Duodenal mucosa (tissue), 2 donors: ENCODE measurements at regions not wholly inside any gene's neighbourhood (a gene's known extent, or its start where the extent isn't known, plus 50 kb on each side); places are given as distances from the start of the nearest gene placed in this dataset.

Experiments used
- H3K27ac ChIP-seq: one replicate; pipeline ENCODE4 v1.7.0; 2013; ENCODE audit warnings: low read depth, low read length
- H3K27me3 ChIP-seq, 2 donors: one replicate each; pipeline ENCODE4 v1.7.0; 2013; ENCODE audit warnings: low read length in 2 of 2, control low read depth in 1 of 2; ENCODE audit not compliant: insufficient read depth in 2 of 2, control insufficient read depth in 1 of 2
- H3K36me3 ChIP-seq, 2 donors: one replicate each; pipeline ENCODE4 v1.7.0; 2013; ENCODE audit warnings: low read length in 2 of 2, control low read depth in 1 of 2; ENCODE audit not compliant: insufficient read depth in 2 of 2, control insufficient read depth in 1 of 2
- H3K4me1 ChIP-seq, 2 donors: one replicate each; pipeline ENCODE4 v1.7.0; 2013; ENCODE audit warnings: low read length in 2 of 2, control low read depth in 1 of 2; ENCODE audit not compliant: insufficient read depth in 2 of 2, control insufficient read depth in 1 of 2
- H3K4me3 ChIP-seq, 2 donors: one replicate each; pipeline ENCODE4 v1.7.0; 2013; ENCODE audit warnings: low read length in 2 of 2, low read depth in 1 of 2
- H3K9ac ChIP-seq, 2 donors: one replicate each; pipeline ENCODE4 v1.7.0; 2013; ENCODE audit warnings: low read length in 2 of 2, low read depth in 1 of 2
- H3K9me3 ChIP-seq, 2 donors: one replicate each; pipeline ENCODE4 v1.7.0; 2013; ENCODE audit warnings: low read length in 2 of 2, control low read depth in 1 of 2; ENCODE audit not compliant: control insufficient read depth in 1 of 2

DNA sequence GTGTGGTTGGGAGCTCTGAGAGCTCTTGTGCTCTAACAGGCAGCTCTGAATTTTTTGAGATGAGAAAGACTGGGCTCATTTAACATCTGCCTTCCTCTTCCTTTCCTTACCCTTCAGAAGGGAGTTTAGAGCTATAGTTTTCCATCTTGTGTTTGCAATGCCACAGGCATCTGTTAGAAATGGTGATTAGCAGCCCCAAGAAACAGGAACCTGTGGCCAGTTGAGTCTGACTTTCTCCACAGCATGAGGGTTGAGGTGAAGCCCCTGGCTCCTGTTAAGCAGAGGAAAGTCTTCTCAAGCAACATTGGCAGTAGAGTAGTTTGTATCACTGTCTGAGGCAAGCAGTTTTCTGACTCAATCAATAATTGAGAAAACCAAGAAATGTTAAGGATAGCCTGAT lies 577.4 kb downstream of the ZEB2 start:
- peaks cover 4 to 5% of the 10 kb centered on the region in 2 donors for H3K27me3 ChIP-seq
- H3K9me3 ChIP-seq = no peaks in the 10 kb centered on the region
- no peak overlapping the region for H3K4me3 ChIP-seq
- H3K27ac ChIP-seq = no peak overlapping the region
- H3K4me1 ChIP-seq = peaks cover 3 to 12% of the 10 kb centered on the region in 2 donors
- H3K36me3 ChIP-seq = peaks cover 0 to 2% of the 10 kb centered on the region in 2 donors
- H3K9ac ChIP-seq = no peak overlapping the region

GRCh38 chr2:143940720-143941119 lies 579.2 kb downstream of the ZEB2 start:
- Histone ChIP-seq H3K9me3 (no peaks in the 10 kb centered on the region), H3K27ac (no peak overlapping the region), H3K4me3 (no peak overlapping the region), H3K4me1 (peaks cover 4 to 17% of the 10 kb centered on the region in 2 donors), H3K9ac (no peak overlapping the region), H3K36me3 (no peaks in the 10 kb centered on the region), H3K27me3 (peaks cover 6 to 7% of the 10 kb centered on the region in 2 donors)

- Histone ChIP-seq H3K9ac (no peak overlapping the region), H3K27ac (peak overlapping the region; percentile 1), H3K9me3 (no peaks in the 10 kb centered on the region), H3K36me3 (no peaks in the 10 kb centered on the region), H3K4me1 (peaks cover 9 to 25% of the 10 kb centered on the region in 2 donors), H3K4me3 (no peak overlapping the region), H3K27me3 (peaks cover 6 to 7% of the 10 kb centered on the region in 2 donors)
Observed at GRCh38 chr2:143939626-143940330, 580.1 kb downstream of the ZEB2 start.

GRCh38 chr2:143937723-143938350 lies 582.1 kb downstream of the ZEB2 start:
- H3K9ac ChIP-seq = no peak overlapping the region
- no peaks in the 10 kb centered on the region for H3K9me3 ChIP-seq
- no peaks in the 10 kb centered on the region for H3K36me3 ChIP-seq
- H3K4me3 ChIP-seq = peak overlapping the region; percentile 66 to 67
- peak overlapping the region; percentile 77 for H3K27ac ChIP-seq
- peaks cover 6 to 7% of the 10 kb centered on the region in 2 donors for H3K27me3 ChIP-seq
- H3K4me1 ChIP-seq = peaks cover 16 to 35% of the 10 kb centered on the region in 2 donors

DNA sequence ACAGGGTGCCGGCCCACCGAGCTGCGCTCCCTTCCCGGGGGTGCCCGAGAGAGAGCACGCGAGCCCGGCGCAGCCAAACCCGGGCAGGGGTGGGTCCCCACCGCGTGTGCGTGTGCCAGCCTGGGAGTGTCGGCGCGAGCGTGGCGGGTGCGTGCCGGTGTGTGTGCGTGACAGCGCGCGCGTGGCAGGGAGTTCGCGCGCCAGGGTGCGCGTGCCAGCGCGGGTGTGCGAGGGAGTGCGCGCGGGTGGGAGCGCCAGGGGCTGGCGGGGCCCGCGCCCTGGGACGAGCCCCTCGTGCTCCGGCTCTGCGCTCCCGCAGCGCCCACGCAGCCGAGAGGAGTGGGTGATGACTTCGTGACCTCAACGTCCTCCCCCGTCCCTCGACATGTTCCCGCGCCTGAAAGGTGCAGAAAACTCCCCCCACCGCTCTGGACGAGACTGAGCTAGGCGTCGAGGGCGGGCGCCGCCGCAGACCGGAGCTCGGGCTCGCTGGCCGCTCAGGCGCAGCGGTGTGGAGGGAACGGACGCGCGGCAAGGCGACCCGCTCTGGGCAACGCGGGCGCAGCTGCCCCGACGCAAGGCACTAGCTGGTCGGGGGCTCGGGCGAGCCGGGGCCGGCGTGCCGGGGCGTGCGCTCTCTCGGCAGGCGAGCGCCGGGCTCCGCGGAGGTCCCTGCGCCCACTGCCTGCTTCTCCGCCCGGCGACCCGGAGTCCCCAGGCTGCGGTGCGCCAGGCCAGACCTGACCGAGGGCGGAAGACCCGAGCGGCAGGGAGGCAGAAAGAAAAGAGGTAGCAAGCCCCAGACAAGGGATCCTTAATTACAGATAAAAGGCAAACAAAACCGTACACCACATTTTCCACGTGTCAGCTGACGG lies 582.8 kb downstream of the ZEB2 start:
- Histone ChIP-seq H3K27ac (peak overlapping the region; percentile 77), H3K27me3 (peaks cover 6 to 7% of the 10 kb centered on the region in 2 donors), H3K36me3 (no peaks in the 10 kb centered on the region), H3K9ac (peak overlapping the region; percentile 33 to 38), H3K4me1 (peaks cover 16 to 35% of the 10 kb centered on the region in 2 donors), H3K4me3 (peak overlapping the region; percentile 66 to 67), H3K9me3 (no peaks in the 10 kb centered on the region)

DNA sequence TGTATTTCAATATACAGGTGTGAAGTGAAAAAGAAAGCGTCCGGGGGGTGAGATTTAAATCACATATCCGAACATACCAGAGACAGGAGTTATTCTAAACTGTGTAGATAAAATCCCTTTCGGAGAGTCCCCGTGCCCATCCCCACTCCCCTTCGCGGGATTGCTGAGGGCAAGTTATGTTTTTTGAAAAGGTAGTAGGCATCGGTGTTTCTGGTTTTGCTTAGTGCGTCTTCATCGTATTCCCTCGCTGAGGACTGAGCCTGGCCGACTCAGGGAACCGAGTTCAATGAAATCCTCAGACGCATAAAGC lies 583.4 kb downstream of the ZEB2 start:
- Histone ChIP-seq H3K27me3 (peaks cover 6 to 7% of the 10 kb centered on the region in 2 donors), H3K36me3 (no peaks in the 10 kb centered on the region), H3K4me3 (peak overlapping the region; percentile 66 to 67), H3K27ac (peak overlapping the region; percentile 77), H3K9me3 (no peaks in the 10 kb centered on the region), H3K9ac (peak overlapping the region; percentile 33 to 38), H3K4me1 (peaks cover 16 to 35% of the 10 kb centered on the region in 2 donors)

DNA sequence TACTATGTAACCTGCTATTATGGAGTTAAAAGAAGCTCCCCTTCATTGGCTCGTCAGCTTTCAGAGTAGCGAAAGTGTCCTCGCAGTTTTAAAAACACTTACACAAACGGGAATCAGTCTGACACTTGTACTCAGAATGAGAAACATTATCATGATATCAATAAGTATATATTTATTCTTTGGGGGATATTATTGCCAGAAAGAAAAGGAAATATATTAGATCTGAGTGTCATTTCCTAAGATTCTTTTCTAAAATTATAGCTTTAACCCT lies 584.5 kb downstream of the ZEB2 start:
- Histone ChIP-seq H3K27me3 (peaks cover 6 to 7% of the 10 kb centered on the region in 2 donors), H3K4me1 (peaks cover 16 to 31% of the 10 kb centered on the region in 2 donors), H3K4me3 (no peak overlapping the region), H3K36me3 (no peaks in the 10 kb centered on the region), H3K9me3 (no peaks in the 10 kb centered on the region), H3K27ac (no peak overlapping the region), H3K9ac (no peak overlapping the region)

- no peak overlapping the region for H3K27ac ChIP-seq
- peaks cover 16 to 26% of the 10 kb centered on the region in 2 donors for H3K4me1 ChIP-seq
- no peaks in the 10 kb centered on the region for H3K9me3 ChIP-seq
- no peak overlapping the region for H3K9ac ChIP-seq
- H3K36me3 ChIP-seq = no peaks in the 10 kb centered on the region
- no peak overlapping the region for H3K4me3 ChIP-seq
- peaks cover 6 to 7% of the 10 kb centered on the region in 2 donors for H3K27me3 ChIP-seq
Observed at GRCh38 chr2:143934626-143935481, 585.1 kb downstream of the ZEB2 start.

GRCh38 chr2:143933946-143934569 lies 585.9 kb downstream of the ZEB2 start:
- Histone ChIP-seq H3K36me3 (no peaks in the 10 kb centered on the region), H3K9me3 (no peaks in the 10 kb centered on the region), H3K27me3 (peaks cover 6 to 7% of the 10 kb centered on the region in 2 donors), H3K4me3 (no peak overlapping the region), H3K9ac (no peak overlapping the region), H3K4me1 (peaks cover 16 to 26% of the 10 kb centered on the region in 2 donors), H3K27ac (no peak overlapping the region)
